ENCODE measurements at regions not wholly inside any gene's neighbourhood (a gene's known extent, or its start where the extent isn't known, plus 50 kb on each side); places are given as distances from the start of the nearest gene placed in this dataset.

DNA sequence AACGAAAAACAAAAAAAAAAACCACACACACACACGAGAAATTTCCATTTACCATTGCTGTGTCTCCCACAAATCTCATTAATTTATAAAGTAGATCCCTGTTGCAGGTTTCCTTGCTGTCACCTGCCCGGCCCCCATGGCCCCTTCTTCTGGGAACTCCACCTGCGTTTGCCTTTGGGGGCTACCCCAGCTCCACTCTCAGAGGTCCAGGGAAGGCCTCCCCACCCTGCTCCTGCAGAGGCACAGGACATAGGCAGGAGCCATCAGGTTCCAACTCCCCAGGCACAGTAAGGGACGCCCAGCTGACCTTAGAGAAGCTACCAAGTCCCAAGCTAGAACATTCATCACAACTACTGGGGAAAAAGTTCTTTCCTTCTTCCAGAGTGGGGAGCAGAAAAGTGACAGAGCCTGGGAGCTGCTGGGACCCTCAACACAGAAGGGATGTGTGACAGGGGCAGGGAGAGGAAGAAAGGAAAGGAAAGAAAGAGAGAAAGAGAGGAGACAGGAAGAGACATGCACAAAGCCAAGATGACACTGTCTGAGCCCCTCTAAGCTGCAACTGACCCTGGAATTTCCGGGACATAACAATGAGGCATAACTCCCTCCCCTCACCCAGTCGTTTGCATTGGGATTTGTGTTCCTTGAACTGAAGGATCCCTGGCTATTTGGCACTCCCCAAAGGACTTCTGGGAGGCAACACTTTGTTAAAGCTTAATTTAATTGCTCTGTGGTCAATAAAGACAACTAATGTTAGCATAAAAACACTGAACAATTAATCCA lies 175.7 kb downstream of the SHANK2 start:
- Histone ChIP-seq H3K9me3 (ENCODE audit: control insufficient read depth, insufficient read depth, low read length) (no peaks in the 10 kb centered on the region), H3K27me3 (ENCODE audit: control insufficient read depth, insufficient read depth, low read length) (no peaks in the 10 kb centered on the region), H3K4me1 (ENCODE audit: control insufficient read depth, insufficient read depth, low read length) (no peaks in the 10 kb centered on the region), H3K36me3 (ENCODE audit: control insufficient read depth, insufficient read depth, low read length) (peaks cover 8% of the 10 kb centered on the region), H3K4me3 (ENCODE audit: low read depth, low read length) (no peak overlapping the region), H3K9ac (ENCODE audit: low read depth, low read length) (peak overlapping the region; percentile 12)

DNA sequence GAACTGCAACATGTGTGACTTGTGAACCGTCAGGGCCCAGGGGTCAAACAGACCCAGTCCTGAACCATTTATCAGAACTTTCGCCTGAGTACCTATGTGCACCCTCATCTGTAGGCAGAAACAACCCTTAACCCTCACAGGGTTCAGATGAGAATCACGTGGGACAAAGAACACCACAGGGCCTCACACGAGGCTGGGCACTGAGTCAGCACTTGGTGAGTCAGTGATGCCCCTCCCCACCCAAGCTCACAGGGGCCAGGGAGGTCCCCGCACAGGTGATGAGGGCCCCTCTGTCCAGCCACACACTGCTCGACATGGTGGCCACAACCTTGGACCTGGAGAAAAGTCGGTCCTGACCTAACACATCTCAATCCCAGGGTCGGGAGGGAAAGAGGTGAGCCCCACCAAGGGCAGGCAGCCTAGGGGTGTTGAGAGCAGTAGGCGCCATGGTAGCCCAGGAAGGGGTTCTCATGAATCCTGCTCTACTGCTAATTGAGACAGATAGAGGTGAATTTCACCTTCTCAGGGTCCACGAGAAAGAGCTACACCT lies 176.4 kb downstream of the SHANK2 start:
- H3K4me1 ChIP-seq (ENCODE audit: control insufficient read depth, insufficient read depth, low read length): no peaks in the 10 kb centered on the region
- H3K4me3 ChIP-seq (ENCODE audit: low read depth, low read length): no peak overlapping the region
- peaks cover 8% of the 10 kb centered on the region for H3K36me3 ChIP-seq (ENCODE audit: control insufficient read depth, insufficient read depth, low read length)
- H3K9me3 ChIP-seq (ENCODE audit: control insufficient read depth, insufficient read depth, low read length): no peaks in the 10 kb centered on the region
- H3K27me3 ChIP-seq (ENCODE audit: control insufficient read depth, insufficient read depth, low read length): no peaks in the 10 kb centered on the region
- H3K9ac ChIP-seq (ENCODE audit: low read depth, low read length): no peak overlapping the region

- H3K4me1 ChIP-seq (ENCODE audit: control insufficient read depth, insufficient read depth, low read length): no peaks in the 10 kb centered on the region
- no peaks in the 10 kb centered on the region for H3K9me3 ChIP-seq (ENCODE audit: control insufficient read depth, insufficient read depth, low read length)
- no peak overlapping the region for H3K4me3 ChIP-seq (ENCODE audit: low read depth, low read length)
- H3K9ac ChIP-seq (ENCODE audit: low read depth, low read length): no peak overlapping the region
- H3K36me3 ChIP-seq (ENCODE audit: control insufficient read depth, insufficient read depth, low read length): peaks cover 8% of the 10 kb centered on the region
- no peaks in the 10 kb centered on the region for H3K27me3 ChIP-seq (ENCODE audit: control insufficient read depth, insufficient read depth, low read length)
Observed at GRCh38 chr11:71075116-71075720, 177.2 kb downstream of the SHANK2 start.

- Histone ChIP-seq H3K4me1 (ENCODE audit: control insufficient read depth, insufficient read depth, low read length) (no peaks in the 10 kb centered on the region), H3K4me3 (ENCODE audit: low read depth, low read length) (no peak overlapping the region), H3K27me3 (ENCODE audit: control insufficient read depth, insufficient read depth, low read length) (no peaks in the 10 kb centered on the region), H3K9me3 (ENCODE audit: control insufficient read depth, insufficient read depth, low read length) (no peaks in the 10 kb centered on the region), H3K36me3 (ENCODE audit: control insufficient read depth, insufficient read depth, low read length) (peaks cover 8% of the 10 kb centered on the region), H3K9ac (ENCODE audit: low read depth, low read length) (no peak overlapping the region)
Observed at GRCh38 chr11:71071736-71072509, 180.5 kb downstream of the SHANK2 start.

GRCh38 chr11:71070490-71071453 lies 181.6 kb downstream of the SHANK2 start:
- no peaks in the 10 kb centered on the region for H3K9me3 ChIP-seq (ENCODE audit: control insufficient read depth, insufficient read depth, low read length)
- H3K27me3 ChIP-seq (ENCODE audit: control insufficient read depth, insufficient read depth, low read length): no peaks in the 10 kb centered on the region
- H3K9ac ChIP-seq (ENCODE audit: low read depth, low read length): no peak overlapping the region
- peaks cover 6% of the 10 kb centered on the region for H3K36me3 ChIP-seq (ENCODE audit: control insufficient read depth, insufficient read depth, low read length)
- H3K4me3 ChIP-seq (ENCODE audit: low read depth, low read length): no peak overlapping the region
- H3K4me1 ChIP-seq (ENCODE audit: control insufficient read depth, insufficient read depth, low read length): no peaks in the 10 kb centered on the region

DNA sequence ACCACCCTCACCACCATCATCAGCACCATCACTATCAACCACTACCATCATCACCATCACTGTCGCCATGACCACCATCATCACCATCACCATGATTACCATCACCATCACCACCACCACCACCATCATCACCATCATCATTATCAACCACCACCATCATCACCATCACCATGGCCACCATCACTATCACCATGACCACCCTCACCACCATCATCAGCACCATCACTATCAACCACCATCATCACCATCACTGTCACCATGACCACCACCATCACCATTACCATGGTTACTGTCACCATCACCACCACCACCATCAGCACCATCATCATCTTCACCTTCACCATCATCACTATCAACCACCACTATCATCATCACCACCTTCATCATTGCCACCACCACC lies 183.4 kb downstream of the SHANK2 start:
- no peaks in the 10 kb centered on the region for H3K27me3 ChIP-seq (ENCODE audit: control insufficient read depth, insufficient read depth, low read length)
- peaks cover 3% of the 10 kb centered on the region for H3K36me3 ChIP-seq (ENCODE audit: control insufficient read depth, insufficient read depth, low read length)
- H3K9me3 ChIP-seq (ENCODE audit: control insufficient read depth, insufficient read depth, low read length): no peaks in the 10 kb centered on the region
- H3K9ac ChIP-seq (ENCODE audit: low read depth, low read length): no peak overlapping the region
- H3K4me3 ChIP-seq (ENCODE audit: low read depth, low read length): no peak overlapping the region
- H3K4me1 ChIP-seq (ENCODE audit: control insufficient read depth, insufficient read depth, low read length): no peaks in the 10 kb centered on the region

DNA sequence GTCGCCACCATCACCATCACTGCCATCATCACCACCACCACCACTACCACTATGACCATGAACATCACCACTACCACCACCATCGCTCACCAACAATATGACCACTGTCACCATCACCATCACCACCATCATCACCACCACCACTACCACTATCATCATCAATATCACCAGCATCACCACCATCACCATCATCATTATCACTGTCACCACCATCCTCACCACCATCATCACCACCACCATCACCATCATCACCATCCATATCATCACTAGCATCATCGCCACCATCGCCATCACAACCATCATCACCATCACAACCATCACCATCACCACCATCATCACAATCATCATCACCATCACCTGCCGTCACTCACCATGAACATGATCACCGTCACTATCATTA lies 184.6 kb downstream of the SHANK2 start:
- H3K27me3 ChIP-seq (ENCODE audit: control insufficient read depth, insufficient read depth, low read length): no peaks in the 10 kb centered on the region
- H3K4me1 ChIP-seq (ENCODE audit: control insufficient read depth, insufficient read depth, low read length): no peaks in the 10 kb centered on the region
- H3K9me3 ChIP-seq (ENCODE audit: control insufficient read depth, insufficient read depth, low read length): no peaks in the 10 kb centered on the region
- no peak overlapping the region for H3K9ac ChIP-seq (ENCODE audit: low read depth, low read length)
- peaks cover 3% of the 10 kb centered on the region for H3K36me3 ChIP-seq (ENCODE audit: control insufficient read depth, insufficient read depth, low read length)
- H3K4me3 ChIP-seq (ENCODE audit: low read depth, low read length): no peak overlapping the region

GRCh38 chr11:71066311-71066710 lies 186.1 kb downstream of the SHANK2 start:
- Histone ChIP-seq H3K4me3 (ENCODE audit: low read depth, low read length) (no peak overlapping the region), H3K4me1 (ENCODE audit: control insufficient read depth, insufficient read depth, low read length) (no peaks in the 10 kb centered on the region), H3K9me3 (ENCODE audit: control insufficient read depth, insufficient read depth, low read length) (no peaks in the 10 kb centered on the region), H3K9ac (ENCODE audit: low read depth, low read length) (no peak overlapping the region), H3K36me3 (ENCODE audit: control insufficient read depth, insufficient read depth, low read length) (peaks cover 3% of the 10 kb centered on the region), H3K27me3 (ENCODE audit: control insufficient read depth, insufficient read depth, low read length) (no peaks in the 10 kb centered on the region)

- no peaks in the 10 kb centered on the region for H3K4me1 ChIP-seq (ENCODE audit: control insufficient read depth, insufficient read depth, low read length)
- no peak overlapping the region for H3K9ac ChIP-seq (ENCODE audit: low read depth, low read length)
- H3K9me3 ChIP-seq (ENCODE audit: control insufficient read depth, insufficient read depth, low read length): no peaks in the 10 kb centered on the region
- peaks cover 3% of the 10 kb centered on the region for H3K36me3 ChIP-seq (ENCODE audit: control insufficient read depth, insufficient read depth, low read length)
- H3K27me3 ChIP-seq (ENCODE audit: control insufficient read depth, insufficient read depth, low read length): no peaks in the 10 kb centered on the region
- no peak overlapping the region for H3K4me3 ChIP-seq (ENCODE audit: low read depth, low read length)
Observed at GRCh38 chr11:71065841-71066240, 186.5 kb downstream of the SHANK2 start.

DNA sequence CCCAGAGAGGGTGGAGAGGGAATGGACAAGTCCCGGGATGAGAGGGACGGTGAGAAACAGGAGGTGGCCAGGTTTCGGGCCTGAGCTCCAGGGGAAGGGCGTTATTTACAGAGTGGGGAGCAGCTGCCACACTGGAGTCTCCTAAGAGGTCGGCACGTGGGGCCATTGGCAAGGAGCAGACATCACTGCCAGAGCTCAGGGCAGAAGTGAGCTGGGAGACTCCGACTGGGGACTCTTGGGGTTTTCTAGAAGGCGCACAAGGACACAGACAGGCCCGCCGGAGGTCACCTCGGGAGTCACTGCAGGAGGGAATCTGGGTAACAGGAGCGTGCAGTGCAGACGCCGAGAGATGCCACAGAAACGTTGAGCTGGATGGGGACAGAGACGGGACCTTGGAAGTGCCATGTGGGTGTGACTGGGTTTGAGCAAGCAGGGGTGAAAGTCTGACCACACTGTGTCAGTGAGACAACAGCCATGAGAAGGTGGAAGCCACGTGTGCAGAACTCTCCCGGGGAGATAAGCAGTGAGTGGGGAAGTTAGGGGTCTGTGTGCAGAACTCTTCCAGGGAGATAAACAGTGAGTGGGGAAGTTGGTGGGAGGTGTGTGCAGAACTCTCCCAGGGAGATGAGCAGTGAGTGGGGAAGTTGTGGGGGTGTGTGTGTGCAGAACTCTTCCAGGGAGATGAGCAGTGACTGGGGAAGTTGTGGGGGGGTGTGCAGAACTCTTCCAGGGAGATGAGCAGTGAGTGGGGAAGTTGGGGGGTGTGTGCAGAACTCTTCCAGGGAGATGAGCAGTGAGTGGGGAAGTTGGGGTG lies 187.5 kb downstream of the SHANK2 start:
- H3K4me1 ChIP-seq (ENCODE audit: control insufficient read depth, insufficient read depth, low read length): no peaks in the 10 kb centered on the region
- H3K9ac ChIP-seq (ENCODE audit: low read depth, low read length): no peak overlapping the region
- no peaks in the 10 kb centered on the region for H3K9me3 ChIP-seq (ENCODE audit: control insufficient read depth, insufficient read depth, low read length)
- no peak overlapping the region for H3K4me3 ChIP-seq (ENCODE audit: low read depth, low read length)
- peaks cover 3% of the 10 kb centered on the region for H3K36me3 ChIP-seq (ENCODE audit: control insufficient read depth, insufficient read depth, low read length)
- H3K27me3 ChIP-seq (ENCODE audit: control insufficient read depth, insufficient read depth, low read length): no peaks in the 10 kb centered on the region

Data from iPS-15b (cell line).